ENCODE measurements at regions not wholly inside any gene's neighbourhood (a gene's known extent, or its start where the extent isn't known, plus 50 kb on each side); places are given as distances from the start of the nearest gene placed in this dataset.

DNA sequence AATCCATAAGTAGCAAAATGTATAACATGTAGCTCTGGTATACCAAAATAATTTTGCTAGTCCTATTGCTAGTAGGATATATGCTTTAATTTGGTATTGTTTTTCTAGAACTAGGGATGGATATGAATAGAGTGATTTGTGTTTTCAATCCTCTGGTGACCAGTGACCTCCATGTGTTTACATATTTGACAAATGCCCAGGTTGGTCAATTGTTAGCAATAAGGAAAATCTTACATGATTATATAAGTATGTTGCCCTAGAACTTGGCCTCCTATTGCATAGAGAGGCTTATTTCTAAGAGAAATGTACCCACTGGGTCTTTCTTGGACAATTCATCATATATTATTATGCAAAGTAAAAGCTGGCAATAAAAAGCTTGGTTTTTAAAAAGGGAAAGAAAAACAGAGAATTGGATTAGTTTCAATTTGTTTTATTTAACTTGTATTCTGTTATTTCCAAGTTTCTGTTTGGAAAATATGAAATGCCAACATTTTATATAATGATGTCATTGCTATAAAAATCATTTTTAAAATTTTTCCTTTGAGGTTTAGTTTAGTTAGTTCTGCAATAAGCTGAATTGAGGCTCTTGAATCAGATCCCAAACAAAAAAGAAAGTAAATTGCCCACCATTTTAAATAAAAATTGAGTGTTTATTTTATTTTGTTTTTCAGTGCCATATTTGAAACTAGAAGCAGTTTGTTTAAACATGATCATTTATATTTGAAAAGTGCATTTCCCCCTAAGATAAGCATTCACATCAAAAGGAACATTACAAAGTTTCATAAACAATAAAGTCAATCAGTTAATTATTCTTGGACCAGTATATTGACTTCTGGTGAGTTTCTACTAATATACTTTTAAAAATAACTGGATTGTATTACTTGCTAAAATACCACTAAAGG is 210.9 kb downstream of the ZC3H11B start:
- no peaks in the 10 kb centered on the region for H3K4me1 ChIP-seq (replicated peaks; ENCODE audit: insufficient read depth)
- no peaks in the 10 kb centered on the region for H3K79me2 ChIP-seq (ENCODE audit: low read depth)
- H3K9me2 ChIP-seq (ENCODE audit: insufficient read depth), result no peaks in the 10 kb centered on the region
- no peak for DNase-seq
- ChIA-PET CTCF (no interaction called here), POLR2A (ENCODE audit: unreplicated experiment) (no interaction called here)
- H3K4me2 ChIP-seq, result no peak overlapping the region
- no peaks in the 10 kb centered on the region for H3K27me3 ChIP-seq (ENCODE audit: insufficient read depth, low read depth)
- no peak overlapping the region for H2AFZ ChIP-seq
- no TSS peak for BruUV-seq (replicated peaks)
- no peaks in the 10 kb centered on the region for H4K20me1 ChIP-seq (ENCODE audit: insufficient read depth)
- H3K36me3 ChIP-seq (ENCODE audit: low read depth), result no peaks in the 10 kb centered on the region
- H3K27ac ChIP-seq, result no peak overlapping the region
- no peaks in the 10 kb centered on the region for H3F3A ChIP-seq (ENCODE audit: insufficient read depth, low read depth)
- intact Hi-C loops (cut with micrococcal nuclease; ENCODE audit: unreplicated experiment), result no loop called here
- H3K4me3 ChIP-seq, result no peak overlapping the region
- no peaks in the 10 kb centered on the region; the same call in 1 of the 2 replicates for H3K9me3 ChIP-seq (ENCODE audit: insufficient read depth, low read depth)
- no peak for TF ChIP-seq EZH2 (IDR thresholded peaks at IDR 0.05; ENCODE audit: low read depth)
- no peak for TF ChIP-seq CTCF (conservative IDR thresholded peaks at IDR 0.05)

- Histone ChIP-seq H2AFZ (no peak overlapping the region), H3K27ac (no peak overlapping the region), H3K9me2 (ENCODE audit: insufficient read depth) (no peaks in the 10 kb centered on the region), H3F3A (ENCODE audit: insufficient read depth, low read depth) (no peaks in the 10 kb centered on the region), H3K4me3 (no peak overlapping the region), H3K79me2 (ENCODE audit: low read depth) (no peaks in the 10 kb centered on the region), H4K20me1 (ENCODE audit: insufficient read depth) (no peaks in the 10 kb centered on the region), H3K4me2 (no peak overlapping the region), H3K9me3 (ENCODE audit: insufficient read depth, low read depth) (peaks cover 6% of the 10 kb centered on the region; the same call in 1 of the 2 replicates), H3K36me3 (ENCODE audit: low read depth) (no peaks in the 10 kb centered on the region), H3K4me1 (replicated peaks; ENCODE audit: insufficient read depth) (no peaks in the 10 kb centered on the region), H3K27me3 (ENCODE audit: insufficient read depth, low read depth) (no peaks in the 10 kb centered on the region)
- ChIA-PET POLR2A (ENCODE audit: unreplicated experiment) (no interaction called here), CTCF (no interaction called here)
- TF ChIP-seq CTCF (conservative IDR thresholded peaks at IDR 0.05) (no peak), EZH2 (IDR thresholded peaks at IDR 0.05; ENCODE audit: low read depth) (no peak)
- intact Hi-C loops (cut with micrococcal nuclease; ENCODE audit: unreplicated experiment), result no loop called here
- BruUV-seq (replicated peaks), result no TSS peak
- no peak for DNase-seq
These were observed 213.5 kb downstream of the ZC3H11B start for GRCh38 chr1:219399446-219399845.

DNA sequence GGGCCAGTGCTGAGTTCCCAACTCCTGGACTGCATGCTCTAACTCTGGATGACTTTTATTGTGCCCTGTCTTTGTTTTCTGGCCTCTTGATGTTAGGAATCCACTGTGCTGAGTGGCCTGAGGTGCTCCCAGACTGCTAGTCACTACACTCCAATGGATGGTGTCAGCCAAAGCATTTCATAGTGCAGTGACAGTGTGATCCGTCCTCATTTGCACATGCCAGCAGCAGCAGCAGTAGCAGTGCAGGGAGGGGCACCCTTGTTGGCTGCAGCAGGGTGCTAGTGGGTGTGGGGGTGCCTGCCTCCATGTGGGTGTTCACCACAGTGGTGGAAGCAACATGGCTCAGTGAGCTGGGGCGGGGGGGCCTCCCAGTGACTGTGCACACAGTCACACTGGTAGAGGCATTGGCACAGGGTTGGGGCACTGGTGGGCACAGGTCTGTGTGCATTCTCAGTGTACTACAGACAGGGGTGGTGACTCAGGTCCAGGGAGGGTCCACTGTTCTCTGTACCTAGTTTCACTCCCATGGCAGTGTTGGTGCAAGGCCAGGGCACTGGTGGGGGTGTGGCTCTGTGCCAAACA is 214.0 kb downstream of the ZC3H11B start:
- no peak for DNase-seq
- POLR2A ChIA-PET (ENCODE audit: unreplicated experiment), result no interaction called here

More for the DNA sequence above, 214.0 kb downstream of the ZC3H11B start:
- no peaks in the 10 kb centered on the region for H3K79me2 ChIP-seq (ENCODE audit: low read depth)
- no peak overlapping the region for H3K27ac ChIP-seq
- H3F3A ChIP-seq (ENCODE audit: insufficient read depth, low read depth), result no peaks in the 10 kb centered on the region
- intact Hi-C loops (cut with micrococcal nuclease; ENCODE audit: unreplicated experiment), result no loop called here
- CTCF ChIA-PET, result no interaction called here
- no peaks in the 10 kb centered on the region for H3K27me3 ChIP-seq (ENCODE audit: insufficient read depth, low read depth)
- no TSS peak for BruUV-seq (replicated peaks)
- no peaks in the 10 kb centered on the region for H3K36me3 ChIP-seq (ENCODE audit: low read depth)
- no peaks in the 10 kb centered on the region for H3K4me1 ChIP-seq (replicated peaks; ENCODE audit: insufficient read depth)
- no peak overlapping the region for H3K4me3 ChIP-seq
- TF ChIP-seq CTCF (conservative IDR thresholded peaks at IDR 0.05) (no peak), EZH2 (IDR thresholded peaks at IDR 0.05; ENCODE audit: low read depth) (no peak)
- no peak overlapping the region for H2AFZ ChIP-seq
- H4K20me1 ChIP-seq (ENCODE audit: insufficient read depth), result no peaks in the 10 kb centered on the region
- H3K9me2 ChIP-seq (ENCODE audit: insufficient read depth), result no peaks in the 10 kb centered on the region
- H3K4me2 ChIP-seq, result no peak overlapping the region
- peaks cover 6% of the 10 kb centered on the region; the same call in 1 of the 2 replicates for H3K9me3 ChIP-seq (ENCODE audit: insufficient read depth, low read depth)
